GM12892 (cell line): ENCODE measurements at regions not wholly inside any gene's neighbourhood (a gene's known extent, or its start where the extent isn't known, plus 50 kb on each side); places are given as distances from the start of the nearest gene placed in this dataset.
A peak's percentile ranks its signal among the peaks of the same experiment; 100 is the strongest.

Source experiments
- DNase-seq: peaks from one replicate; pipeline ENCODE4 v3.0.0; 2011; ENCODE audit not compliant: insufficient read length
- FAIRE-seq: peaks from 2 replicates; lab custom pipeline; 2011; peaks lifted over from hg19 to GRCh38; lab: Jason Lieb, UNC
- POLR2A ChIP-seq: IDR thresholded peaks from 2 replicates; pipeline ENCODE4 v1.6.1; 2011; ENCODE audit warnings: low read depth, low read length, control low read depth
- POLR2AphosphoS5 ChIP-seq: IDR thresholded peaks from 2 replicates; pipeline ENCODE4 v1.6.1; 2011; ENCODE audit warnings: low read depth, low read length, control low read depth
- TAF1 ChIP-seq: IDR thresholded peaks from 2 replicates; pipeline ENCODE4 v1.6.1; 2011; ENCODE audit warnings: low read depth, mild to moderate bottlenecking, control low read depth, low read length, borderline replicate concordance

DNA sequence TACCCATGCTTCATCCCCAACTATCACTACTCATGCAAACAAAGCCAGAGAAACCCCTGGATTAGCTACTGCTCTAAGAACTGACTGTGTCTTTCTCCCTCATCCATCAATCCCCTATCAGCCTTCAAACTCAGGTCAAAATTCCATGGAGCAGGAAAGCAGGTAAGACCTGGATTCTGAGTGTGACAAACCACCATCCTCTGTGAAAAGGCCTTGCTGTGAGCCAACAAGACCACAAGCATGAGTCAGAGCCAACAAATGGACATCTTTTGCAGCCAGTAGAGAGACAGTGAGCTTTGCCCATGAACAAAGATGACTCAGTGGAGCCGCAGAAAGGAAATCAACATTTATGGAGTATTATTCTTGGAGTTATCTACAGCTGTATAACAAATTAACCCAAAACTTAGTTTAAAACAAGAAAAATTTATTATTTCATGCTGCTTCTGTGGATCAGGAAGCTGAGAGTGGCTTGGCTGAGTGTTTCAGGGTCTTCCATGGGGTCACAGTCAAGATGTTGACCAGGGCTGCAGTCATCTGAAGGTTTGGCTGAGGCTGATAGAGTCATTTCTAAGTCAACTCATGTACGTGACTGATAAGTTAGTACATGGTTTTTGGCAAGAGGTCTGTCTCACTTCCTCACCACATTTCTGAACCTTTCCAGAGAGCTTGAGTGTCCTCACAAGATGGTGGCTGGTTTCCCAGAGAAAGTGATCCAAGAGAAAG is 61.1 kb downstream of the PITPNM2 start:
- FAIRE-seq (no peak), DNase-seq (no peak)
- no peak for TF ChIP-seq POLR2A
- no peak for TF ChIP-seq POLR2AphosphoS5
- TF ChIP-seq TAF1, result no peak

DNA sequence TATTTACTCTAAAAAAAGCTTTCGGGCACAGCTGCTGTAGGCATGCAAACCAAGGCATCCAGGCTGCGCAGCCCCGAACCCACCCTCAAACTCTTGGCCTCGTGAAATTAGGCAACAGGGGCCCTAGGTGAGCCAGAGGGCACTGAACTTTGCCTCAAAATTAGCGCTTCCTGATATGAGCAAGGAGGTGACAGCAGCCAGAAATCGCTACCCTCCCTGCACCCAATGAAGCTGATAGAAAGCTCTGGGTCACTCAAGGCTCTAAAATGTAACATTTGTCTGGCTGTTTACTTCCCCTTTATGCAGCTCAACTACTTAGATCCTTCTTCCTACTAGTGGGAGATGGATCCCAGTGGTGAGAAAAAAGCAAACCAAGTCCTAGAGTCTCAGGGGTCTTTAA is 61.8 kb downstream of the PITPNM2 start:
- FAIRE-seq (no peak), DNase-seq (no peak)
- TF ChIP-seq TAF1, result no peak
- TF ChIP-seq POLR2AphosphoS5, result no peak
- TF ChIP-seq POLR2A, result no peak

DNA sequence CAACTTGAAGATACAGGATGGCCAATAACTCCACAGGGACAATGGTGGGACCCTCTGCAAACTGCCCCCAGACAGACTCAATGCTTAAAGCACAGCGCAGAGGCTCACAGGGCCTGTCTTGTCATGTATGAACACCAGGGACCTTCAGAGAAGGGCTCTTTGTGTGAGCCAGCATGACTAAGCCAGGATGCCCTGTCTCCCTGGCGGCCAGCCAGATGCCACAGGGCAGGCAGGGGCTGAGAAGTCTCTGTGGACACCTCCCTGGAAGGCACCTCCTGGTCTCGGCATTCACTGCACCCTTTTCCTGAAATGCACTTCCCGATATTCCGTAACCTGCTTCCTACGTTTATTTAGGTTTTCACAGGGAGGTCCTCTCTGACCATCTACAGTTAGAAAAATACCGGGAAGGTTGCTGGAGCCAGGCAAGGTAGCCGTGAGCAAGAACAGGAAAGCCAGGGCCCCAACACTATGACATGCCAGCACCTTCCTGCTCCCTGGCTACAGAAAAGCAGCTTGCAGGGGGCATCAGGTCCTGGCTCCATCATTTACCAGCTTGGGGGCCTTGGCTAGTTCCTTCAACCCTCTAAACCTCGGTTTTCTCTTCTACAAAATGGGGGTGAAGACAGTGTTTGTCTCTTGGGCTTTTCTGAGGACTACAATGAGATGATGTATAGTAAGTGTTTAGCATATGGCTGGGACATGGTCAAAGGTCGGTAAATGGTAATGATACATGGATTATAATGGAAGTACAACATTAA is 65.0 kb downstream of the PITPNM2 start:
- no peak for TF ChIP-seq POLR2A
- TF ChIP-seq TAF1, result no peak
- TF ChIP-seq POLR2AphosphoS5, result no peak
- no peak for FAIRE-seq
- no peak for DNase-seq

DNA sequence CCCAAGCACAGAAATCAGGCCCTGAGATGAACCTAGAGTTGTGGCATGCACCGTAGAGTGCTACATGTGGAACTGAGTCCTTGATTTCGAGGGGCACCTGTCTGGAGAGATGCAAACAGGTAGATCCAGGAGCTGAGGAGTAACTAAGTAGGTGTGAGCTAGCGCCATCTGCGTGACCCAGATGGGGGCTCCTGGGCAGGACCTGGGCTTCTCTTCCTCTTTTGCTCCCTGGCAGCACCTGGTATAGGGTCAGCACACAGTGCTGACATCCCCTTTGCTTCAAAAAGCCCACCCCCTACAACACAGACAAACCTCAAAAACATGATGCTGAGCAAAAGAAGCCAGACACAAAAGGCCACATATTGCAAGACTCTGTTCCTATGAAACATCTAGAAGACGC is 65.8 kb downstream of the PITPNM2 start:
- FAIRE-seq, result no peak
- no peak for DNase-seq
- TF ChIP-seq POLR2A (no peak), TAF1 (no peak), POLR2AphosphoS5 (no peak)

DNA sequence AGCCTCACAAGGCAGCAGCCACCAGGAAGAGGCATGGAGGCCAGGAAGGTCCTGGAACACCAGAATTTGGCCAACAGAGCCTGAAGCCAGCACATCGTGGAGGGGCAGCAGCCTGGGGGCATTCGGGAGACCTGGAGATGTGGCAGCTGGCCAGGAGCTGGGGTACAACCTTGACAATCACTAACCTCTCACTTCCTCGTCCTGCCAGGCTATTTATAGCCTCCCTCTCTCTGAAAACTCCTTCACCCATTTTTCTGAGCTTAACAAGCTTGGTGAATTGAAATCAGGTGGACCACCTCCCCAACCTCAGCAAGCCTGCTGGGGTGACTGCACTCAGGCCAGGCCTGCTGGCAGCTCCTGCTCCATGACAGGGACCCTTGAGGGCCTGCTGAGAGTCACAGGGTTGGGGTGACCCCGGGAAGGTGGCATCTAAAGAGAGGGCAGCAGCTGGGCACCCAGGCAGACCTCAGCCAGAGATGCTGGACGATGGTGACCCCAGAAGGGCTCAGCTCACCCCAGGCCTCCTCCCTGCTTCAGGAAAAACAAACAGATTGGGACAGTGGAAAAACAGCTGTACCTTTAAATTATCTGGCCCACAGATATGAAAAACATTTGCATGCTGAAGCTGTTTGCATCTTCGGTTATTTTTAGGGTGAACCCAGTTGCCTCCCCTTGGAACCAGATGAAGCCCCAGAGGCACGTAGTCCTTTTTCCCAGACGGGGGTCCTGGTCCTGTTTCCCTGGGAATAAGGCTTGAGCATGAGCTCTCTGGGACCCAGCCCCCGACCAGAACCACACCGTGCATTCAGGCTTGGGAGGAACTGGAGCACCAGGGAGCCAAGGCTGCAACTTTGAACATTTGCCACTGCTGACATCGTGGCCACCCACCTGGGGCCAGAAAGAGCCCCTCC is 67.0 kb downstream of the PITPNM2 start:
- TF ChIP-seq POLR2A, result no peak
- TF ChIP-seq POLR2AphosphoS5, result no peak
- no peak for TF ChIP-seq TAF1

DNA sequence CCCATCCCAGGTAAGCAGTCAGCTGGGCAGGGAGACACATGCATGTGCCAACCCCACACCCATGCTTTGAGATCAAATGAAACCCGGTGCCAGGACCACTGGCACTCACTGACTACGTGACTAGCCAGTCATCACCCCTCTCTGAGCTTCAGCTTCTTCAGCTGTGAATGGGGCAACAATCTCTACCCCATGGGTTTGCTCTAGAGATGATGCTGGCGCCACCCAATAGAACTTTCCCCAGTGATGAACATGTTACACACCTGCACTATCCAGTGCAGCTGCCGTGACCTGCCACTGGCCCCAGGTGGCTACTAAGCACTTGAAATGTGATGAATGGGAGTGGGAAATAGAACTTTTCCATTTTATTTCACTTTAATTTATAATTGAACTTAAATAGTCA is 70.3 kb downstream of the PITPNM2 start:
- TF ChIP-seq POLR2A (no peak), POLR2AphosphoS5 (no peak), TAF1 (no peak)
- DNase-seq, result no peak
- no peak for FAIRE-seq

More for the DNA sequence above, 67.0 kb downstream of the PITPNM2 start:
- FAIRE-seq, result peak; percentile 90
- DNase-seq, result no peak

DNA sequence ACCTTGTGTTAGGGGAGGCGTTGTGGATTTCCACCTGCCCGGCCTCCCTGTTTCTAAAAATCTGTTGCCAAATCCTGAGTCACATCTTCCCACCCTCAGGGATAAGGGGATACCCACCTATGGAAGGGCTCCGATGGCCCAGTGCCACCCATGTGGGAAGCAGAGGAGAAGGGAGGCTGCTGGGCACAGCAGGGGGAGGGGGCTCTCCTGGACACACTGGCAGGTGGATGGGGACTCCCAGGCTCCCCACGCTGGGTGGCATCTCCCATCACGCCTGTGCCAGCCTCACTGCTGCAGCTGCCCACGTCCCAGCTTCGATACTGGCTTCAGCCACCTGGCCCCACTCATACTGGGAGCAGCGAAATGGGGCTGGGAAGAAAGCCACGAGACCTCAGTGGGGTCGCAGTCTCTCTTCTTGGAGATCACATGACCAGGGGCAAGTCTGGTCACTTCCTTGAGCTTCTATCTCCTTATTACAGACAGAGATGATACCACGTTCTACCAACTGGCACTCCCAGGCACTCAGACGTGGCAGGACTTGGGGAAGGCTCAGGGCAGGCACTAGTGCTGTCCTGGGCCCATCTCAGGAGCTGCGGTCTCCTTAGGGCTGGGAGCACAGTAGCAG is 72.2 kb downstream of the PITPNM2 start:
- DNase-seq (no peak), FAIRE-seq (no peak)
- TF ChIP-seq POLR2AphosphoS5, result no peak
- no peak for TF ChIP-seq POLR2A
- TF ChIP-seq TAF1, result no peak

DNA sequence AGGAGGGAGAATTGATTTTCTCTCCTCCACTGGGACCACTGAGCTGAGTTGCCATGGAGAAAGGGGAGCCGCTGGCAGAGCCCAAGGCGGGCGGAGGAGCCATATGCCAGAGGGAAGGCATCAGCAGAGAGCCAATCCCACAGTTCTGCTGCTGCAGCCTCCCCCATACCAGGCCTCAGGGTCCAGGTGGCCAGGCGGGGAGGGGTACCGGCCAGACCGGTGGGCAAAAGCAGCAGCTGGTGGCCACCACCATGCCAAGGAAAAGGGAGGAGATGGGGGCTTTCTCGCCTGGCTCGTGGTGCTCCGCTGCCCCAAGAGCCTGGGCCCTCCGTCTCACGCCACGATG is 72.8 kb downstream of the PITPNM2 start:
- DNase-seq, result no peak
- no peak for FAIRE-seq
- TF ChIP-seq TAF1 (no peak), POLR2A (no peak), POLR2AphosphoS5 (no peak)

DNA sequence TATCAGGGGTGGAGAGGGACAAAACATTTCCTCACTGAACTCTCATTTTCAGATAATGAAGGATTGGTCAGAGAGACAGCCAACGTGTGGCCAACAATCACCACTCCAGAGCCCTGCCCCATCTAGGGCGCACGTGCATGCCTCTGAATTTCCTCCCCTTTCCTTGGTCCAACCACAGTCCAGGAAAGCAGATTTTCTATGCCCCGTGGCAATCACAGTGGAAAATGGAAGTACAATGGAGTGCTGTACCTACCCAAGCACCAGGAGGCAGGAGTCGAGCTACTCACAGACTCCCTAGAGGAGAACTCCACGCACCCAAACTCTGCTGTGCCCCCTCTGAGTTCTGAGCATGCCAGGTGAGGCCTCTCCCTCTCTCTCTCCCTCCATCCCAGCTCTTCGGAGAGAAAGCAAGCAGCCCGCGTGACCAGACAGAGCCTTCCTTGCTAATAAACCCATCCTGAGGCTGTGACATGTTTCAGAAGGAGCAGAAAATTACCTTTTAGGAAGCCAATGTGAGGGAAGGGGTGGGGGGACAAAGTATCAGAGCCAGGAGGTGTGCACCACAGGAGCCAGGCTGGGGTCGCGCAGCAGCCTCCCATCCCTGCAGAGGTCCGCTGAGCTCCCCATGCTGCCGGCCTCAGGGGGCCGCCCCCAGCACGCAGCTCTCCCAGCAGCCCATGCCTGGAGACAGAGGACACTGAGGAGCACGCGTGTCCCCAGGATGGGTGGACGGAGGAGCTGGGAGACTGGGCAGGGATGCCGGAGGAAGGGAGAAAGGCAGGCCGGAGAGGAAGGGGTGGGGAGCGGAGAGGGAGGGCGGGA is 73.4 kb downstream of the PITPNM2 start:
- FAIRE-seq (no peak), DNase-seq (no peak)
- no peak for TF ChIP-seq POLR2AphosphoS5
- TF ChIP-seq TAF1, result no peak
- no peak for TF ChIP-seq POLR2A

DNA sequence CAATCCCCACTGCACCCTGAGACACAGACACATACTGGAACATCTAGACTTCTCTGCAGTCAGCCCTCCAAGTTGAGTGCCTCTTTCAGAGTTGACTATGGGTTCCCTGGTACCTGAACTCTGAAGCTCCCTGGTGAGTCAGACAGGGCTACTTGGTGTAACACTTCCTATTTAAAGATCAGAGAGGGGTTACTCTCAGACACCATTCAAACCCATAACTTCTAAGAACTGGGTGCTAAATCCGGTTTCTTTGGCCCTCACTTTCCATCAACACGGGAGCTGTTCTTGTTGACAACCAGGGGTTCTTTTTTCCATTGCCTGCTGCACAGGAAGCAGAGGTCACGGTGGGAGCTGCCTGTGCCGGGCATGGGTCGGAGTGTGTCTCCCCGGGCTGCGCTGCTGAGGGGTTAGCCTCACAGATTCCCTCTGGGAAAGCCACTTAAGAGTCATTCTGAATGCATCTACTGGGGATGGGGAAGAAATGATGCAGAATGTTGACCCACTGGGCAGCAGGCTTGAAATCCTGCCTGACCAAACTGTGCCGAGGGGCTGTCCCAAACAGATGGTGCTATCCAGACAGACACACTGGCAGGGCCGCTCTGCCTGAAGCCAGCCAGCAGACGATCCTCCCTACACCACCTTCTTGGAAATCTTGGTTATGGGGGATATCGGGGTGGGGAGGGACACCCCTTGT is 74.1 kb downstream of the PITPNM2 start:
- no peak for DNase-seq
- no peak for TF ChIP-seq POLR2AphosphoS5
- TF ChIP-seq TAF1, result no peak
- TF ChIP-seq POLR2A, result no peak
- no peak for FAIRE-seq
